Tibial artery (tissue), 4 donors: ENCODE measurements at regions not wholly inside any gene's neighbourhood (a gene's known extent, or its start where the extent isn't known, plus 50 kb on each side); places are given as distances from the start of the nearest gene placed in this dataset.

Experiments used
- DNase-seq, 2 donors: peaks; one replicate each; pipeline ENCODE4 v3.0.0-alpha.2; 2019
- H3K27ac ChIP-seq, 2 donors: fragments of 200-600 bp; sonication (generic) in 1 of 2; 1 replicate in 1 of 2; 2 replicates in 1 of 2; pipeline ENCODE4 v1.5.1; 2018 to 2019; ENCODE audit warnings: mild to moderate bottlenecking in 1 of 2
- H3K27me3 ChIP-seq, 2 donors: fragments of 200-600 bp; sonication (generic) in 1 of 2; one replicate each; pipeline versions ENCODE4 v1.5.1 to v1.6.0; 2016 to 2019
- H3K36me3 ChIP-seq, 3 donors: fragments of 200-600 bp; sonication (generic) in 2 of 3; one replicate each; pipeline ENCODE4 v1.5.1; 2016 to 2019; ENCODE audit warnings: mild to moderate bottlenecking in 2 of 3
- H3K4me1 ChIP-seq, 4 donors: fragments of 200-600 bp; sonication (generic) in 2 of 4; 1 replicate in 3 of 4; 2 replicates in 1 of 4; pipeline ENCODE4 v1.5.1; 2016 to 2019
- H3K4me3 ChIP-seq, 2 donors: fragments of 200-600 bp; sonication (generic) in 1 of 2; 1 replicate in 1 of 2; 2 replicates in 1 of 2; pipeline ENCODE4 v1.5.1; 2018 to 2019; ENCODE audit warnings: mild to moderate bottlenecking in 2 of 2
- H3K9me3 ChIP-seq, 3 donors: fragments of 200-600 bp; sonication (generic) in 1 of 3; one replicate each; pipeline ENCODE4 v1.5.1; 2016 to 2019
- intact Hi-C: fragments of 100-400 bp; cut with DNase I; formaldehyde crosslinking; loops from one replicate; pipeline ENCODE4 v1.15.0; 2023; ENCODE audit warnings: low total_unique reads
- TF ChIP-seq, protein P1 (sequence below), 2 experiments: fragments of 200-600 bp in 1 of 2; fragments of 450-650 bp in 1 of 2; IDR thresholded peaks; one replicate each; pipeline ENCODE4 v1.5.1; 2017 to 2019; ENCODE audit warnings: antibody characterized with exemption in 2 of 2, mild to moderate bottlenecking in 1 of 2, moderate library complexity in 1 of 2

- Histone ChIP-seq H3K27me3 (no peaks in the 10 kb centered on the region), H3K9me3 (no peaks in the 10 kb centered on the region), H3K4me3 (no peak overlapping the region), H3K27ac (no peak overlapping the region), H3K36me3 (peaks cover 0 to 7% (median 0%) of the 10 kb centered on the region in 3 donors), H3K4me1 (no peaks in the 10 kb centered on the region)
- TF ChIP-seq, protein P1, sequence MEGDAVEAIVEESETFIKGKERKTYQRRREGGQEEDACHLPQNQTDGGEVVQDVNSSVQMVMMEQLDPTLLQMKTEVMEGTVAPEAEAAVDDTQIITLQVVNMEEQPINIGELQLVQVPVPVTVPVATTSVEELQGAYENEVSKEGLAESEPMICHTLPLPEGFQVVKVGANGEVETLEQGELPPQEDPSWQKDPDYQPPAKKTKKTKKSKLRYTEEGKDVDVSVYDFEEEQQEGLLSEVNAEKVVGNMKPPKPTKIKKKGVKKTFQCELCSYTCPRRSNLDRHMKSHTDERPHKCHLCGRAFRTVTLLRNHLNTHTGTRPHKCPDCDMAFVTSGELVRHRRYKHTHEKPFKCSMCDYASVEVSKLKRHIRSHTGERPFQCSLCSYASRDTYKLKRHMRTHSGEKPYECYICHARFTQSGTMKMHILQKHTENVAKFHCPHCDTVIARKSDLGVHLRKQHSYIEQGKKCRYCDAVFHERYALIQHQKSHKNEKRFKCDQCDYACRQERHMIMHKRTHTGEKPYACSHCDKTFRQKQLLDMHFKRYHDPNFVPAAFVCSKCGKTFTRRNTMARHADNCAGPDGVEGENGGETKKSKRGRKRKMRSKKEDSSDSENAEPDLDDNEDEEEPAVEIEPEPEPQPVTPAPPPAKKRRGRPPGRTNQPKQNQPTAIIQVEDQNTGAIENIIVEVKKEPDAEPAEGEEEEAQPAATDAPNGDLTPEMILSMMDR (IDR thresholded peaks at IDR 0.05), result no peak
- DNase-seq, result no peak
- intact Hi-C loops, result no loop called here
These were observed 172.3 kb upstream of the SPRY2 start for GRCh38 chr13:80513196-80513595.

DNA sequence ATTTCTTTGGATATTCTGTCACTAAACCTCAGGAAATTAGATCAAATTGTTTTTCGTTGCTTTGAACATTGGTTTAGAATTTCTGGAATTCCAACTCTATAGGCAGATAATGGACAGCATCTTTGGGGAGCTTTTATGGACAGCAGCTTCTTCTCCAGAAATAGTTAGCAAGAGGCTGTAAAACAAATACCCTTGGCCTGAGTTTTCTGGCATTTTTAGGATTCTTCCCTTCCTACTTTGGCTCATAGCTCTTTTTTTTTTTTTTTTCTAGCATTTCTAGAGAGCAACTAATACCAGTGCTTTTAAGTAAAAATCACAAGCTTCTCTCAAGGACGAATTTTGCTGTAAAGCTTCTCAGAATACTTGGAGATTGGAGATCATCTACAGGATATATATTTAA lies 169.8 kb upstream of the SPRY2 start:
- no peak for DNase-seq
- H3K27me3 ChIP-seq, result no peaks in the 10 kb centered on the region
- H3K36me3 ChIP-seq, result no peaks in the 10 kb centered on the region
- intact Hi-C loops, result no loop called here
- TF ChIP-seq, protein P1 (IDR thresholded peaks at IDR 0.05), result no peak
- peaks cover 0 to 6% (median 0%) of the 10 kb centered on the region in 3 donors for H3K9me3 ChIP-seq
- no peak overlapping the region for H3K27ac ChIP-seq
- H3K4me1 ChIP-seq, result no peaks in the 10 kb centered on the region
- no peak overlapping the region for H3K4me3 ChIP-seq

DNA sequence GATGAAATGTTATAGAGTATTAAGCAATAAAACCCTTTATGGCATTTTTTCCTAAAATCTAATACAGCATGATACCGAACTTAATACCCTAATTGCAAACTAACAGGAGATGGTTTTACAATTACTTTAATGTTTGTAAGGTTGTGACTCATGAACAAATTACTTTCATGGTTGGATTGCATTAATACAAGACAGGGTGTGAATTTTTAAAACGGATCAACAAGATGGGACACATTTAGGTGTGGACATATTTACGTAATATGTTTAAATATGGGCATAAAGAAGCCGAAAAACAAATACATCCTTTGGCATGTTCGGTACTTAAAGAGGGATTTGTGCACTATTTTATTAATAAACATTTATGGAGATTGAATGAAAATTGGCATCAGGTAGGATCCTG lies 168.3 kb upstream of the SPRY2 start:
- H3K4me1 ChIP-seq, result peaks cover 0 to 4% (median 0%) of the 10 kb centered on the region in 4 donors
- no peak for DNase-seq
- intact Hi-C loops, result no loop called here
- no peak overlapping the region for H3K27ac ChIP-seq
- H3K9me3 ChIP-seq, result peaks cover 0 to 12% (median 0%) of the 10 kb centered on the region in 3 donors
- H3K36me3 ChIP-seq, result no peaks in the 10 kb centered on the region
- TF ChIP-seq, protein P1 (IDR thresholded peaks at IDR 0.05), result no peak
- no peaks in the 10 kb centered on the region for H3K27me3 ChIP-seq
- H3K4me3 ChIP-seq, result no peak overlapping the region

GRCh38 chr13:80508031-80508430 lies 167.1 kb upstream of the SPRY2 start:
- H3K36me3 ChIP-seq, result no peaks in the 10 kb centered on the region

GRCh38 chr13:80504453-80504852 lies 163.5 kb upstream of the SPRY2 start:
- peak in 1 of 2 donors; percentile 32 for DNase-seq
- intact Hi-C loops, result no loop called here
- peaks cover 0 to 12% (median 0%) of the 10 kb centered on the region in 3 donors for H3K9me3 ChIP-seq
- H3K27ac ChIP-seq, result no peak overlapping the region
- H3K4me1 ChIP-seq, result peaks cover 0 to 4% (median 0%) of the 10 kb centered on the region in 4 donors
- H3K27me3 ChIP-seq, result no peaks in the 10 kb centered on the region
- TF ChIP-seq, protein P1 (IDR thresholded peaks at IDR 0.05), result no peak
- H3K4me3 ChIP-seq, result no peak overlapping the region
- H3K36me3 ChIP-seq, result no peaks in the 10 kb centered on the region

More at GRCh38 chr13:80508031-80508430, 167.1 kb upstream of the SPRY2 start:
- H3K4me1 ChIP-seq, result peaks cover 0 to 4% (median 0%) of the 10 kb centered on the region in 4 donors
- H3K9me3 ChIP-seq, result peaks cover 0 to 12% (median 0%) of the 10 kb centered on the region in 3 donors
- no peak for DNase-seq
- no peak overlapping the region for H3K27ac ChIP-seq
- no peak overlapping the region for H3K4me3 ChIP-seq
- TF ChIP-seq, protein P1 (IDR thresholded peaks at IDR 0.05), result no peak
- no peaks in the 10 kb centered on the region for H3K27me3 ChIP-seq
- intact Hi-C loops, result no loop called here

- TF ChIP-seq, protein P1 (IDR thresholded peaks at IDR 0.05), result no peak
- Histone ChIP-seq H3K36me3 (no peaks in the 10 kb centered on the region), H3K4me1 (peaks cover 0 to 4% (median 0%) of the 10 kb centered on the region in 4 donors), H3K27ac (no peak overlapping the region), H3K4me3 (no peak overlapping the region), H3K27me3 (no peaks in the 10 kb centered on the region), H3K9me3 (peaks cover 0 to 12% (median 0%) of the 10 kb centered on the region in 3 donors)
- intact Hi-C loops, result no loop called here
- no peak for DNase-seq
These were observed 161.4 kb upstream of the SPRY2 start for GRCh38 chr13:80502359-80502758.
